ENCODE measurements at regions not wholly inside any gene's neighbourhood (a gene's known extent, or its start where the extent isn't known, plus 50 kb on each side); places are given as distances from the start of the nearest gene placed in this dataset.

DNA sequence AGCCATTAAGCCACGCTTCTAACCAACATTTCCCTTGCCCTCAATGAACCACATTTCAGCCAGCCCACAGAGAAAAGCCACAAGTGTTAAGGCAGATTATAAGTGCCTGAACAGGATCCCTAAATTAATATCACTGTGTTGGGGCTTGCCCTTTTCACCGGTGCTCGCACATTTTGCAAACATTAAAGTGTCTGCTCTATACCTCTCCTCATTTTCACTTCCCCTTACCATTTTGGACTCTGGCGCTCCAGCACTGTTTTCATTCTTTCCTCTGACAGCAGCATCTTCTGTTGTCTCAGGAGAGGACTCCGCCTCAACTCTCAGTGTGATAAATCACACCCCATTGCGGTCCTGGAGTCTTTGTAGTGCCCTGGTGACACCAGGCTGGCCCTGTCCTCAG, 274.2 kb downstream of the BAMBI start:
- TF ChIP-seq EZH2 (IDR thresholded peaks at IDR 0.05) (no peak), POLR2AphosphoS5 (IDR thresholded peaks at IDR 0.05; ENCODE audit: borderline replicate concordance, low read depth, low read length) (no peak)
